ENCODE measurements at regions not wholly inside any gene's neighbourhood (a gene's known extent, or its start where the extent isn't known, plus 50 kb on each side); places are given as distances from the start of the nearest gene placed in this dataset.

- no peak for DNase-seq (ENCODE audit: low read depth)
- no peak for TF ChIP-seq CTCF (conservative IDR thresholded peaks at IDR 0.05; ENCODE audit: control insufficient read depth, insufficient read depth, low read depth, low read length)
- H3K4me3 ChIP-seq (ENCODE audit: control insufficient read depth, low read depth, low read length): no peak overlapping the region
These were observed 281.5 kb downstream of the EN1 start for GRCh38 chr2:118565786-118566540.

DNA sequence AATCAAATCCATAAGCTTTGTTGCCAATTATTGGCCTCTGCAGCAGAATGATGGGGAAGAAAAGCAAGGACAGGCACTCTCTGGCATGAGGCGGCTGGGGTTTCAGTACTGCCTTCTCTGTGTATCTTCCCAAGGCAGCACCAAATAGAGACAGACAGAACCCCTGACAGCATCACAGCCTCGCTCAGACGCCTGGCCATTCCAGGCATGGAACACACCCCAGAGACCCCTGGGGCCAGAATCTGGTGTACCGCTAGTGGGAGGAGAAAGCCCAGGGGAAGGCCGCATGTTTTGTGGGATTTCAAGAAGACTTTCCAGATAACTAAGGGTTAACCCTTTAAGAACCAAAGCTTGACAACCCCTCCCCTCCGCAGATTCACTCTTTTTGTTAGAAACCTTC is 282.1 kb downstream of the EN1 start:
- no peak overlapping the region for H3K4me3 ChIP-seq (ENCODE audit: control insufficient read depth, low read depth, low read length)
- no peak for DNase-seq (ENCODE audit: low read depth)
- no peak for TF ChIP-seq CTCF (conservative IDR thresholded peaks at IDR 0.05; ENCODE audit: control insufficient read depth, insufficient read depth, low read depth, low read length)

DNA sequence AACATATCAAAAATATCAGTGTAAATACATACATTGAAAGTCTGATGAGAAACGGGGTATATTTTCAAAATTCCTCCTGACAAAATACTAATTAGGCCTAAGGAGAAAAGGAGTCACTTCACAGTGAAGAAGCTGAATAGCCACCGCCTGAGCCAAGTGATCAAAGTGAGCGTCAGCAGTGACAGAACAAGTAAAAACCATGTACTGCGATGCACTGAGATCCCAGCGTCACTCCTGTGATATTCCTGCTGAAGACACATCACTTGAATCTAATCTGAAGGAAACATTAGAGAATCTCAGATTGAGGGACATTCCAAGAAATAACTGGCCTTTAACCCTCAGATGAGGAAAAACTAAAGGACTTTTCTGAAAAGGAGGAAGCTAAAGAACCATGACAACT is 285.3 kb downstream of the EN1 start:
- DNase-seq (ENCODE audit: low read depth): no peak
- no peak overlapping the region for H3K4me3 ChIP-seq (ENCODE audit: control insufficient read depth, low read depth, low read length)
- TF ChIP-seq CTCF (conservative IDR thresholded peaks at IDR 0.05; ENCODE audit: control insufficient read depth, insufficient read depth, low read depth, low read length): no peak

DNA sequence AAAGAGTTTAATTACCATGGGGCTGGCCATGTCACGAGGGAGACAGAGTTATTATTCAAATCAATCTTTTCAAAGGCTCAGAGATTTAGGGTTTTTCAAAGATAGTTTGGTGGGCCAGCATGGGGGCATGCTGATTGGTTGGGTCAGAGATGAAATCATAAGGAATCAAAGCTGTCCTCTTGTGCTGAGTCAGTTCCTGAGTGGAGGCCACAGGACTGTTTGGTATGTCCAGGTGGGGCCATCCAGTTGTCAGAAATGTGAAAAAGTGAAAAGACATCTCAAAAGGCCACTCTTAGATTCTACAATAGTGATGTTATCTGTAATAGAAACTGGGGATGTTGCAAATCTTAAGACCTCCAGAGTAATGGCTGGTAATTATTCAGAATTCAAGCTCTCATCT is 288.6 kb downstream of the EN1 start:
- no peak for TF ChIP-seq CTCF (conservative IDR thresholded peaks at IDR 0.05; ENCODE audit: control insufficient read depth, insufficient read depth, low read depth, low read length)
- no peak for DNase-seq (ENCODE audit: low read depth)
- H3K4me3 ChIP-seq (ENCODE audit: control insufficient read depth, low read depth, low read length): no peak overlapping the region

- TF ChIP-seq CTCF (conservative IDR thresholded peaks at IDR 0.05; ENCODE audit: control insufficient read depth, insufficient read depth, low read depth, low read length): no peak
- no peak overlapping the region for H3K4me3 ChIP-seq (ENCODE audit: control insufficient read depth, low read depth, low read length)
- no peak for DNase-seq (ENCODE audit: low read depth)
These were observed 289.7 kb downstream of the EN1 start for GRCh38 chr2:118557791-118558190.

- no peak for TF ChIP-seq CTCF (conservative IDR thresholded peaks at IDR 0.05; ENCODE audit: control insufficient read depth, insufficient read depth, low read depth, low read length)
- no peak for DNase-seq (ENCODE audit: low read depth)
- no peak overlapping the region for H3K4me3 ChIP-seq (ENCODE audit: control insufficient read depth, low read depth, low read length)
These were observed 290.4 kb downstream of the EN1 start for GRCh38 chr2:118557016-118557415.

DNA sequence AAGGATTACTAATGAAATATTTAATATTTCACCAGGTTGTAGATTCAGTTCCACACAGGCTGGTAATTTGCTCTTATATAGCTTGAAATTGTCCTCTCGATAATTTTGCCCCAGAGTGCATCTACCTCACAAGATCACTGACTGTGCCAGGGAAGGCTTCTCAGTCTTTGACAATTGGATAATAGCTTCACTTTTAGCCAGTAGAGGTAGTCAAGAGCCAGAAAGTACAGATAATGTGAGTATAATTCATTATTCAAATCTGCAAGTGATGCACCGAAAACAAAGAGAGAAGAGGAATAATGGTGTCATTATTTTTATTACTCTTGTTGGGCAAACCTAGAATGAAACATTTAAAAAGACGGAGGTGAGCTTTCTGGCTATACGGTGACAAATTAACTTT is 292.8 kb downstream of the EN1 start:
- TF ChIP-seq CTCF (conservative IDR thresholded peaks at IDR 0.05; ENCODE audit: control insufficient read depth, insufficient read depth, low read depth, low read length): peak; percentile 44
- peak; percentile 26 for DNase-seq (ENCODE audit: low read depth)
- H3K4me3 ChIP-seq (ENCODE audit: control insufficient read depth, low read depth, low read length): no peak overlapping the region

All from fibroblast of mammary gland (primary cell).